ENCODE measurements at regions not wholly inside any gene's neighbourhood (a gene's known extent, or its start where the extent isn't known, plus 50 kb on each side); places are given as distances from the start of the nearest gene placed in this dataset.

DNA sequence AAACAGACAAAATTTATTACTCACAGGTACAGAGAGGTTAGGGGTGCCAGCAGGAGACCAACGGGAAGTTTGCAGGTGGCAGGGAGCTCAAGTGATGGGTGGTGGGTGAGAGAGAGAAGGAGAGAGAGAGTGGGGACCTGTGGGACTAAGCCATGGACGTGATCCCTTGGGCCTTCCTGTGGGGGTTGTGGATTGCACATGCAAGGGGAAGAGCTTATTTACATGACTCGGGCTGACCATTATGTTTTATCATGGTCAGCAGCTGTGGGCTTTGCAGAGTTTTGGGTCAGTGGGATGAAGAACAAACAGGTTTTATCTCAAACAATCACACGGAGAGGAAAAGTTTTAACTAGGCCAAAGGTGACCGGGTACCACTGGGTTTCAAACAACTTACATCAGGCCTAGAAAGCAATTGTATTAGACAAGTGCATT, 156.2 kb upstream of the EXOC2 start:
- TF ChIP-seq, protein P1, sequence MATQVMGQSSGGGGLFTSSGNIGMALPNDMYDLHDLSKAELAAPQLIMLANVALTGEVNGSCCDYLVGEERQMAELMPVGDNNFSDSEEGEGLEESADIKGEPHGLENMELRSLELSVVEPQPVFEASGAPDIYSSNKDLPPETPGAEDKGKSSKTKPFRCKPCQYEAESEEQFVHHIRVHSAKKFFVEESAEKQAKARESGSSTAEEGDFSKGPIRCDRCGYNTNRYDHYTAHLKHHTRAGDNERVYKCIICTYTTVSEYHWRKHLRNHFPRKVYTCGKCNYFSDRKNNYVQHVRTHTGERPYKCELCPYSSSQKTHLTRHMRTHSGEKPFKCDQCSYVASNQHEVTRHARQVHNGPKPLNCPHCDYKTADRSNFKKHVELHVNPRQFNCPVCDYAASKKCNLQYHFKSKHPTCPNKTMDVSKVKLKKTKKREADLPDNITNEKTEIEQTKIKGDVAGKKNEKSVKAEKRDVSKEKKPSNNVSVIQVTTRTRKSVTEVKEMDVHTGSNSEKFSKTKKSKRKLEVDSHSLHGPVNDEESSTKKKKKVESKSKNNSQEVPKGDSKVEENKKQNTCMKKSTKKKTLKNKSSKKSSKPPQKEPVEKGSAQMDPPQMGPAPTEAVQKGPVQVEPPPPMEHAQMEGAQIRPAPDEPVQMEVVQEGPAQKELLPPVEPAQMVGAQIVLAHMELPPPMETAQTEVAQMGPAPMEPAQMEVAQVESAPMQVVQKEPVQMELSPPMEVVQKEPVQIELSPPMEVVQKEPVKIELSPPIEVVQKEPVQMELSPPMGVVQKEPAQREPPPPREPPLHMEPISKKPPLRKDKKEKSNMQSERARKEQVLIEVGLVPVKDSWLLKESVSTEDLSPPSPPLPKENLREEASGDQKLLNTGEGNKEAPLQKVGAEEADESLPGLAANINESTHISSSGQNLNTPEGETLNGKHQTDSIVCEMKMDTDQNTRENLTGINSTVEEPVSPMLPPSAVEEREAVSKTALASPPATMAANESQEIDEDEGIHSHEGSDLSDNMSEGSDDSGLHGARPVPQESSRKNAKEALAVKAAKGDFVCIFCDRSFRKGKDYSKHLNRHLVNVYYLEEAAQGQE (IDR thresholded peaks at IDR 0.05; ENCODE audit: insufficient read depth in 1 of 2, low read depth in 2 of 2, low read length in 2 of 2), result no peak
- TF ChIP-seq POLR2AphosphoS5 (IDR thresholded peaks at IDR 0.05; ENCODE audit: low read depth, low read length), result no peak
